Fibroblast of lung (primary cell): ENCODE measurements at regions not wholly inside any gene's neighbourhood (a gene's known extent, or its start where the extent isn't known, plus 50 kb on each side); places are given as distances from the start of the nearest gene placed in this dataset.

Experiments
- DNase-seq, 2 donors: peaks; one replicate each; pipeline versions ENCODE4 v3.0.0 to v3.0.0-alpha.2; 2010; ENCODE audit warnings: low read depth in 2 of 2
- H2AFZ ChIP-seq: 2 replicates; pipeline ENCODE4 v1.5.1; 2012; ENCODE audit warnings: low read length, control low read depth, inconsistent platforms
- H3K27ac ChIP-seq: 2 replicates; pipeline ENCODE4 v1.5.1; 2011; ENCODE audit warnings: low read length, control low read depth; ENCODE audit not compliant: insufficient read depth
- H3K27me3 ChIP-seq: 2 replicates; pipeline ENCODE4 v1.5.1; 2011; ENCODE audit warnings: mild to moderate bottlenecking, low read length; ENCODE audit not compliant: control insufficient read depth, insufficient read depth
- H3K36me3 ChIP-seq: 2 replicates; pipeline ENCODE4 v1.5.1; 2011; ENCODE audit warnings: low read length; ENCODE audit not compliant: control insufficient read depth, insufficient read depth
- H3K4me1 ChIP-seq: 2 replicates; pipeline ENCODE4 v1.5.1; 2011; ENCODE audit warnings: low read length; ENCODE audit not compliant: control insufficient read depth, insufficient read depth; ENCODE audit errors: extremely low read depth
- H3K4me2 ChIP-seq: 2 replicates; pipeline ENCODE4 v1.5.1; 2011; ENCODE audit warnings: low read length, control low read depth; ENCODE audit not compliant: insufficient read depth; ENCODE audit errors: extremely low read depth
- H3K4me3 ChIP-seq, 4 experiments: fragments of 200-600 bp in 1 of 4; sonication (generic) in 1 of 4; replicated peaks in 1 of 4; 2 replicates each; pipeline ENCODE4 v1.5.1; 2011 to 2016; ENCODE audit warnings: low read length in 4 of 4, low read depth in 3 of 4, mild to moderate bottlenecking in 3 of 4, control low read depth in 2 of 4, inconsistent platforms in 1 of 4, mixed read lengths in 1 of 4; ENCODE audit not compliant: insufficient read depth in 1 of 4; ENCODE audit errors: control extremely low read depth in 1 of 4
- H3K79me2 ChIP-seq: 2 replicates; pipeline ENCODE4 v1.5.1; 2012; ENCODE audit warnings: mild to moderate bottlenecking, low read length, inconsistent platforms; ENCODE audit not compliant: control insufficient read depth, insufficient read depth
- H3K9ac ChIP-seq: 2 replicates; pipeline ENCODE4 v1.5.1; 2011; ENCODE audit warnings: mild to moderate bottlenecking, low read length, control low read depth; ENCODE audit not compliant: insufficient read depth
- H3K9me3 ChIP-seq: 2 replicates; pipeline ENCODE4 v1.5.1; 2012; ENCODE audit warnings: low read depth, low read length; ENCODE audit not compliant: control insufficient read depth, insufficient read depth
- H4K20me1 ChIP-seq: 2 replicates; pipeline ENCODE4 v1.5.1; 2011; ENCODE audit warnings: low read length; ENCODE audit not compliant: control insufficient read depth, insufficient read depth; ENCODE audit errors: extremely low read depth
- EZH2 ChIP-seq: IDR thresholded peaks from 2 replicates; pipeline ENCODE4 v1.5.1; 2012; ENCODE audit warnings: low read length, control low read depth, mild to moderate bottlenecking; ENCODE audit errors: missing control alignments
- TF ChIP-seq, protein P1 (sequence below), 2 donors: IDR thresholded peaks in 1 of 2; conservative IDR thresholded peaks in 1 of 2; 1 replicate in 1 of 2; 2 replicates in 1 of 2; pipeline ENCODE4 v1.5.1; 2011 to 2012; ENCODE audit warnings: low read length in 2 of 2, control low read depth in 1 of 2, inconsistent platforms in 1 of 2, low read depth in 1 of 2, mild to moderate bottlenecking in 1 of 2

DNA sequence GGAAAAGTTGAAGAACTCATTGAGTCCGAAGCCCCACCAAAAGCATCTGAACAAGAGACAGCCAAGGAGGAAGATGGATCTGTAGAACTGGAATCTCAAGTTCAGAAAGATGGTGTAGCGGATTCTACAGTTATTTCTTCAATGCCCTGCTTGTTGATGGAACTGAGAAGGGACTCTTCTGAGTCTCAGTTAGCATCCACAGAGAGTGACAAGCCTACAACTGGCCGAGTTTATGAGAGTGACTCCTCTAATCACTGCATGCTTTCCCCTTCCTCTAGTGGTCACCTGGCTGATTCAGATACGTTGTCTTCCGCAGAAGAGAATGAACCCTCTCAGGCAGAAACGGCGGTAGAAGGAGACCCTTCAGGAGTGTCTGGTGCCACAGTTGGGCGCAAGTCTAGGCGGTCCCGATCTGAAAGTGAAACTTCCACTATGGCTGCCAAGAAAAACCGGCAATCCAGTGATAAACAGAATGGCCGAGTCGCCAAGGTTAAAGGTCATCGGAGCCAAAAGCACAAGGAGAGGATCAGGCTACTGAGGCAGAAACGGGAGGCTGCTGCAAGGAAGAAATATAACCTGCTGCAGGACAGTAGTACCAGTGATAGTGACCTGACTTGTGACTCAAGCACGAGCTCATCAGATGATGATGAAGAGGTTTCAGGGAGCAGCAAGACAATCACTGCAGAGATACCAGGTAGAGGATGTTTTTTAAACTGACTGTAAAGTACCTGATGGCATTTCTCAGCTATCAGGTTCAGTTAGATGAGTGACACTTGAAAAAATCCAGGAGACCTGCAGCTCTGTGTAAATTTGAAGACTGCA is 111.9 kb downstream of the HAUS1 start:
- no peak overlapping the region for H2AFZ ChIP-seq
- H3K9ac ChIP-seq = no peak overlapping the region
- H3K4me3 ChIP-seq = no peak overlapping the region
- no peaks in the 10 kb centered on the region for H3K36me3 ChIP-seq
- DNase-seq = no peak
- H3K27me3 ChIP-seq = no peaks in the 10 kb centered on the region
- H3K9me3 ChIP-seq = no peaks in the 10 kb centered on the region
- peaks cover 31% of the 10 kb centered on the region for H3K79me2 ChIP-seq
- no peak overlapping the region for H3K27ac ChIP-seq
- peaks cover 5% of the 10 kb centered on the region for H3K4me1 ChIP-seq
- no peak for TF ChIP-seq EZH2
- TF ChIP-seq, protein P1, sequence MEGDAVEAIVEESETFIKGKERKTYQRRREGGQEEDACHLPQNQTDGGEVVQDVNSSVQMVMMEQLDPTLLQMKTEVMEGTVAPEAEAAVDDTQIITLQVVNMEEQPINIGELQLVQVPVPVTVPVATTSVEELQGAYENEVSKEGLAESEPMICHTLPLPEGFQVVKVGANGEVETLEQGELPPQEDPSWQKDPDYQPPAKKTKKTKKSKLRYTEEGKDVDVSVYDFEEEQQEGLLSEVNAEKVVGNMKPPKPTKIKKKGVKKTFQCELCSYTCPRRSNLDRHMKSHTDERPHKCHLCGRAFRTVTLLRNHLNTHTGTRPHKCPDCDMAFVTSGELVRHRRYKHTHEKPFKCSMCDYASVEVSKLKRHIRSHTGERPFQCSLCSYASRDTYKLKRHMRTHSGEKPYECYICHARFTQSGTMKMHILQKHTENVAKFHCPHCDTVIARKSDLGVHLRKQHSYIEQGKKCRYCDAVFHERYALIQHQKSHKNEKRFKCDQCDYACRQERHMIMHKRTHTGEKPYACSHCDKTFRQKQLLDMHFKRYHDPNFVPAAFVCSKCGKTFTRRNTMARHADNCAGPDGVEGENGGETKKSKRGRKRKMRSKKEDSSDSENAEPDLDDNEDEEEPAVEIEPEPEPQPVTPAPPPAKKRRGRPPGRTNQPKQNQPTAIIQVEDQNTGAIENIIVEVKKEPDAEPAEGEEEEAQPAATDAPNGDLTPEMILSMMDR (conservative IDR thresholded peaks at IDR 0.05 in 1 of 2, IDR thresholded peaks at IDR 0.05 in 1 of 2; ENCODE audit: low read depth in 1 of 2, low read length in 2 of 2) = no peak
- peaks cover 4% of the 10 kb centered on the region for H4K20me1 ChIP-seq
- H3K4me2 ChIP-seq = no peak overlapping the region

- DNase-seq = peak; percentile 57 to 89
- H3K79me2 ChIP-seq = peaks cover 15% of the 10 kb centered on the region
- no peak overlapping the region for H3K4me3 ChIP-seq
- H3K9me3 ChIP-seq = no peaks in the 10 kb centered on the region
- TF ChIP-seq EZH2 = no peak
- TF ChIP-seq, protein P1 (conservative IDR thresholded peaks at IDR 0.05 in 1 of 2, IDR thresholded peaks at IDR 0.05 in 1 of 2; ENCODE audit: low read depth in 1 of 2, low read length in 2 of 2) = no peak
- H3K36me3 ChIP-seq = no peaks in the 10 kb centered on the region
- no peak overlapping the region for H3K27ac ChIP-seq
- H4K20me1 ChIP-seq = no peaks in the 10 kb centered on the region
- no peak overlapping the region for H3K9ac ChIP-seq
- no peaks in the 10 kb centered on the region for H3K27me3 ChIP-seq
- H2AFZ ChIP-seq = no peak overlapping the region
- H3K4me1 ChIP-seq = peaks cover 5% of the 10 kb centered on the region
- no peak overlapping the region for H3K4me2 ChIP-seq
These were observed 115.9 kb downstream of the HAUS1 start for GRCh38 chr18:46220116-46220515.

GRCh38 chr18:46222093-46222492 is 117.9 kb downstream of the HAUS1 start:
- Histone ChIP-seq H3K79me2 (peaks cover 12% of the 10 kb centered on the region), H3K36me3 (no peaks in the 10 kb centered on the region), H2AFZ (no peak overlapping the region), H4K20me1 (no peaks in the 10 kb centered on the region), H3K4me2 (no peak overlapping the region), H3K4me1 (peaks cover 8% of the 10 kb centered on the region), H3K4me3 (no peak overlapping the region), H3K27ac (no peak overlapping the region), H3K9me3 (no peaks in the 10 kb centered on the region), H3K9ac (no peak overlapping the region), H3K27me3 (no peaks in the 10 kb centered on the region)
- TF ChIP-seq, protein P1 (conservative IDR thresholded peaks at IDR 0.05 in 1 of 2, IDR thresholded peaks at IDR 0.05 in 1 of 2; ENCODE audit: low read depth in 1 of 2, low read length in 2 of 2) = no peak
- DNase-seq = no peak
